ENCODE measurements at regions not wholly inside any gene's neighbourhood (a gene's known extent, or its start where the extent isn't known, plus 50 kb on each side); places are given as distances from the start of the nearest gene placed in this dataset.

DNA sequence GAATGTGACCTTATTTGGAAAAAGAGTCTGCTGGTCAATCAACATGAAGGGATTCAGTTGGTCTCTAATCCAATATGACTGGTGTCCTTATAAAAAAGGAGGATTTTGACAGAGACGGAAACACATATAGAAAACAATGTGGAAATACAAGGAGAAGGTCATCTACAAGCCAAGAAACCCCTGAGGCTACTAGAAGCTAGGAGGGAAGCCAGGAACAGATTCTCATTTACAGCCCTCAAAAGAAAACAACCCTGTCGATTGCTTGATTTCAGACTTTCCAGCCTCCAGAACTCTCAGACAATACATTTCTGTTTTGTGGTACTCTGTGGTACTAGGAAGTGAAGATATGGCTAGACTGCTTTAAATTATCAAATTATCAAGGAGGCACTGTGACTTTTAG, 162.9 kb upstream of the IGF1R start:
- DNase-seq, result no peak

DNA sequence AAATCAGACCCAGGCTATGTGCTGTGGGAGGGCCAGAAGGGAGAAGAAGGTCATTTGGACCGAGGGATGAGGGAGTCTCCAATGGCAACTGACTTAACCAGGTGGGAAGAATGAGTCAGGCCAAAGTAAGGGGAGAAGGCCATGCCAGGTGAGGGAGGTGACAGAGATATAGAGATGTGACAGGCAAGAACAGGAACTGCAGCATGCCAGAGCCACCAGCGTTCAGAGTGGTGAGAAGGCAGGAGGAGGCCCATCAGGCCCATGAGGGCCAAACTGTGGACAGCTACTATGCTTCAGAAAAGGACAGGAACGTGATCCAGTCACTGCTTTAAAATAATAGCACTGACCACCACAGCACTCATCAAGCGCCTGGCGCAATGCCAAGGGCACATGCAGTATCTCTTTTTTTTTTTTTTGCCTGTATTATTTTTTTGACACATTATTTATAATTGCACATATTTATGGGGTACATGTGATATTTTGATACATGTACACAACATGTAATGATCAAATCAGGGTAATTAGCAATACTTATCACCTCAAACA, 154.3 kb upstream of the IGF1R start:
- DNase-seq, result no peak

DNA sequence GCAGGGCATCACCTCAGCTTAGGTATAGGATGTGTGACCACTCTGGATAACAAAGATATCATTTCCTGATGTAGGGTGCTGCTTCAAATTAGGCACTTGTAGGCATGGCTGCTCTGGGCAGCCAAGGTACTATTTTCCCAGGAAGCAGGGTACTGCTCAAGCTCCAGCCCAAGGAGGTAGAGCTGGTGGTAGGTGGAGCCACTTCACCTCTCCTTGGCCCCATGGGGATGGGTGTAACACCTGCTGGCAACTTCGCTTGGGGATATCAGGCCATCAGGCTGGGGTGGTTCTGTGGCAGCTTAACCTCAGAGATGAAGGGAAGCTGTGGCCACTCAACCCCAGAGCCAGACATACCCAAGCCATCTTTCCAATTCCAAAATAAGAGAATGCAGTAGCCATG, 147.1 kb upstream of the IGF1R start:
- no peak for DNase-seq

DNA sequence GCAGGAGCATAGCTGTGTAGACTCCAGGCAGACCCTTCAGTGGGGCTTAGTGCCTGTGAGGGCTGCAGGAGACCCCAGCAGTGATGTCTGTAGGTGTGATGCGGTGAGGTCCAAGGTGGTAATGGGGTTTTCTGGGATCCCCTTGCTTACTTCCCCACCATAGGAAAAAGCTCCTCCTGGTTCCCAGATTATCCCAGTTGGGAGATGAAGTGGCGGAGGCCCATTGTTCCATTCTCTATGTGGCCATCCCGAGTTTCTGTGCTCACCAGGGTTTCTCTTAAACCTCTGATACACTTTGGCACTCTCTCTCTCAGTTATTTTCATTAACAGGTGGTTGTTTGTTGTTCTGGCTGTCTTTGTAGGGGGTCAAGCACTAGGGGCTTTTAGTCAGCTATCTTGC, 146.7 kb upstream of the IGF1R start:
- DNase-seq, result no peak

DNA sequence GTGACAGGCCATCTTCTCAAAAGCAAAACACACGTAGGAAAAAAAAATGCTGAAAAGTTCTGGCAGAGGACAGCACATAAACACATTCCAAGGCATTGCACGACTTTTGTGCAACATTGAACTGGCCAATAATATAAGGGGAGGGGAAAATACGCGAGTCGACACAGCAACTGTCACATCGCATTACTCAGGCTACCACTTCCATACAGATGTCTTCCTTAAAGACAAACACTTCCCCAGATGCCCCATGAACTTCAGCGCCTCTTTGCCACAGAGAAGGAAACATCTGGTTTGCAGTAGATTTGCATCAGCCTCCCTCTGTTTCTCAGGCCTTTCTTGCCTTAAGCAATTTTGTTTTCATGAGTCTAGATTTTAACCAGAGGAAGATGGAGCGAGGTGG, 144.4 kb upstream of the IGF1R start:
- no peak for DNase-seq

DNA sequence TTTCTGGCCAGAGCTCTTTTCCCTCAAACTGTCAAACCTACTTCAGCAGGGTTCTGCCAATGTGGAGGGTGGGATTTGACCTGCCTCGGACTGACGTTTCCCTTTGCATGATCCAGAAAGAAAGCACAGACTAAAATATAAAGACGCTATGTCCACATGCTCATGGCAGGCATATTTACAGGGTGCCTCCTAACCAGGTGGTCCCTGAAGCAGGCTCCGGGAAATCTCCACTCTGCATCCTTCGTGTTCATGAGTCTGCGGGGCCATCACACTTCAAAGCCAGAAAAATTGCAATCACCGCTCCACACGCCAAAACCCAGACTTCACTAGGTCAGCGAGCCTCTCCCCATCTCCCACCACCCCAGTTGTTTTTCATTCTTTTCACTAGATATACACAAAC, 143.3 kb upstream of the IGF1R start:
- no peak for DNase-seq

DNA sequence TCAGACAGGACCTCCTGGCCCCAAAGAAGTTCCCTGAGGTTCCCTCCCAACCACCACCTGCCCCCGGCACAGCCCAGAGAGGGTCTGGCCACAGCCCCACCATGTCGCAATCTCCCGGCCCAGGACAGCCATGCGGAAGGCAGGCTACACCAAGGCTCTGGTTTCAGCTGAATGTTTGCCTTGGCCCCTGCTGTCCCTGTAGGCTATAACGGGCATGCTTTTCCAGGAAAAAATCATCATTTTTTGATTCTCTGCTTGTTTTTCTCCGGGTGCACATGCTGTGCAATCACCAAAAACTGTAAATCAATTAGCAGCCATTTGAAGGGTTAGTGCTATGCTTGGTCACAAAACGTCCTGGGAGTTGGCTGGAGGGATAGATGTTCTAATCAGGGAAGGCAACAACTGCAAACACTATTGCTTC, 142.7 kb upstream of the IGF1R start:
- no peak for DNase-seq

DNA sequence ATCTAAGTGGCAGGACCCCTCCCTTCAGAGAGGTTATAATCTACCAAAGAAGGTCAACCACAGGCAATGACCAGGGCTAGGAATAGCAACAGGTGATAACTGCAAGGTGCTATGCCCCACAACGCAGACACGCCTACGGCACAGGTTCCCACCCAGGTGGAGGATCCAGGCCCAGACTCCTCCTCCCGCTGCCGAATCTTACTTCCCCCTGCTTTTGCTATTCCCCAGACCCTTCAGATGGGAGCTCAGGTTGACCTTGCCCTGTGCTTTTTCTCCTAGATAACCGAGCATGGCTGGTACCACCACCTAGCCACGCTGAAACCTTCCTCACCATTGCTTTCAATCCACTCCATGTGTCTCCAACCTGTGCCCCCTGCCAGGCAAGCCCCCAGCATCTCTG, 142.2 kb upstream of the IGF1R start:
- no peak for DNase-seq

DNA sequence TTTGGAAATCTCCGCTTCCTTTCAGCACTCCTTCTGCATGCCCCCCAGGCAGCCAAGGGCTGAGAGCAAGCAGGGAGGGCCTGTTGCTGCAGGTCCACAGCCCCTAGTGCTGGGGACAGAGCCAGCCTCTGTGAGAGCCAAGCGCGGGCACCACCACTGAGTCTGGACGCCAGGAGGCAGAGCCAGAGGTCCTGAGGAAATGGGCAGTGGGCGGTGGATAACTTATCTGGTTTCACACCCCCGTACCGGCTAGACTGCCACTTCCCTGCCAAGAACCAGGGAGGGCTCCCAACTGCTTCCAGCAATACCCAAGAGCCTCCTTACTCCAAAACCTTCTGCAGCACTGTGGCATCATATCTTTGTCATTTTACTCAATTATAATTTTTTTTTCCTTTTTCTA, 141.6 kb upstream of the IGF1R start:
- no peak for DNase-seq

DNA sequence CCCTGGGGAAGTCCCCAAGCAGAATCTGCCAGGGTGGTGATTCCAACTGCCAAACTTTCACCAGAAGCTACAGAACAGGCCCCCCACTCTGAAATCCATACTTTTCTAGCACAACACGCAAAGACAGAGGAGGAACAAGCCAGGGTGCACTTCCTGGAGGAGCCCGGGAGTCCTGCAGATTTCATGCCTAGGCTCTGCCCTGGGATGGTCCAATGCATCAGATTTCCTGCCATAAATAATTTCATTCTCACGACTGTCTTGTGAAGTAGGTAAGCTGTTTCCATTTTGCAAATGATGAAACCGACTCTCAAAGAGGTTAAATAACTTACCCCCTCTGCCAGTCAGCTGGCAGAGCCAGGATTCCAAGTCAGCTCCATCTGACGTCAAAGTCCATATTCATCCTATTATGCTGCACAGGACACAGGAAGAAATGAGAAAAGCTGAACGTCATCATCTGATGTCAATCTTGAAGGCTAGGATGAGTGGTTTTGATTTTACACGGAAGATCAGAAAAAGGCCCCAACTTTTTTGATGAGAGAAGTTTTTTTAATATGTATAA, 134.8 kb upstream of the IGF1R start:
- no peak for DNase-seq

DNA sequence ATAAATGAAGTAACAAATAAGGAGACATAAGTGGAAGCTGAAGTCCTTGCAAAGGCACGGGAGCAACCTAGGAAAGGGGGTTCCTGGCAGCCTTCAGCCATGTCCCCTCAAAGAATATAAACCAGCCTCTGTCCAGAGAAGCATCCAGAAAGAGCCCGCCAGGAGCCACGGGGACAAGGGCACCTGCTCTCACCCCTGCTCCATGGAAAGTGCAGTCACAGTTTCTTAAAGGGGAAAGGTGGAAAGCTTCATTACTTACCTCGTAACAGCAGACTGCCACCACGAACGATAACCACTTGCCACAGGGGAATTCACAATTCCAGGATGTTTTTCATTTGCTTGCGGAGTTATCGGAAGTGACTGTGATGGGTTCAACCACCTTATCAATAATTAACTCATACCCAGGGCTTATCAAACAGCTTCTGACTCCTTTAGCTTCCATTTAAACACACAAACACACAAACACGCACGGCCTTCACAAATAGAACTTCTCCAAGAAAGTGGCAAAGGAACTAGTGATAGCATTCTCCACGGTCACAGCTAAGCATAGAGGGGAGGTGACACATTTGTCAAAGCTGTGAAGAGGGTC, 134.2 kb upstream of the IGF1R start:
- DNase-seq, result no peak

DNA sequence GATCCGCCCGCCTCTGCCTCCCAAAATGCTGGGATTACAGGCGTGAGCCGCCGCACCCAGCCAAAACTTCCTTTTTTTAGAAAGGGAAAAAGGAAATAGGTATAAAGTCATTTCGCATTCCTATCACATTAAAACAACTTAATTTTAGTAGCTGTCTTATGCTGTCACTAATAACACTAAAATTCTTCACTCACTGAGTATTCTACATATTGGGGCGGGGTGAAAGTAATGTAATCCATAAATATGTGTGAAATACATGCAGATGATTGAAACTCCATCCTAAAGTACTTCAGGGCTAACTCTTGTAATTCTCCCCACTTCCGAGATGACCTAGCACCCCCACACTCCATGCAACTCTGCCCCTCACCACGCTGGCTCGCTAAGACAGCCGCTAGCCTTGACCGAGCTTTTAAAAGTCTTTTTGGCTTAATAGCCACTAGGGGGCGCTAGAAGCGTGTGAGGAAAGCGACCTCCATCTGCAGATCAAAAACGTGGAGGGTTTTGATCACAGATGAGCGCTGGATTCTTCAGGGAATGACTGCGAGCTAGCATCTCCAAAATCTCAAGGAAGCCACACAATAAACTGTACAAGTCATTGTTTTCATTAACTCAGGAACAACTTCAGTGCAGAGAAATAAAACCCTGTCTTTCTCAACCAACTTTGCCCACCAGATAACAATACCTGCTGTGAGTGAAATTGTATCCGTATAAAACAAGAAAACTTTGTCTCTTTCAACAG, 129.3 kb upstream of the IGF1R start:
- peak; percentile 8 for DNase-seq

DNA sequence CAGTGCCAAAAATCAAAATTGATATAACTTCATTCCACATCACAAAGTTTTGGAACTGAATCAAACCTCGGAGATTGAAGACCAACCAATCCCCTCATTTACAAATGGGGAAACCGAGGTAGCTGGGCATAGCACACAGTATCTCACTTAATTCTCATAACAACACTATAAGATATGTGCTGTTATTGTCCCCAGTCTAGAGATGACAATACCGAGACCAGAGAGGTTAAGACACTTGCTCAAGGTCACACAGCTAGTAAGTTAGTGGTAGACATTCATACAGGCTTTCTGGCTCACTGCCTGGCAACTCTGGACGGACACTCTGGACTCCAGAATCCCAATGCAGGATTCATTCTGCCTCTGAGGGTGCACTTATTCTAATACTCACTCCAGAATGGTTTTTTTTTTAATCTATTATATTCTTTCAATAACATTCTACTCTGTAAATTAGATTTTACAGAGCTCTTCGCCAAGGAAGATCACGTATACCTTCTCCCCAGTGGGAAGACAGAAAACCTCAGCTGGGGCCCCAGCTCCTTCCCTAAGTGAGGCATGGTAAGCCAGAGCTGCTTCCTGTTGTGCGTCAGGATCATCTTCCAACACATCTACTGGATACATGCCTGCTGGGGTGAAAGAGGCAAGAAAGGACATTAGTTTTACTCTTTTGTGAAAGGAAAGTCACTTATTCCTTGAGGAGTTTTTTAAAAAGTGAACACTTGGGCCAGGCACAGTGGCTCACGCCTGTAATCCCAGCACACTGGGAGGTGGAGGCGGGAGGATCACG, 128.4 kb upstream of the IGF1R start:
- DNase-seq, result no peak

DNA sequence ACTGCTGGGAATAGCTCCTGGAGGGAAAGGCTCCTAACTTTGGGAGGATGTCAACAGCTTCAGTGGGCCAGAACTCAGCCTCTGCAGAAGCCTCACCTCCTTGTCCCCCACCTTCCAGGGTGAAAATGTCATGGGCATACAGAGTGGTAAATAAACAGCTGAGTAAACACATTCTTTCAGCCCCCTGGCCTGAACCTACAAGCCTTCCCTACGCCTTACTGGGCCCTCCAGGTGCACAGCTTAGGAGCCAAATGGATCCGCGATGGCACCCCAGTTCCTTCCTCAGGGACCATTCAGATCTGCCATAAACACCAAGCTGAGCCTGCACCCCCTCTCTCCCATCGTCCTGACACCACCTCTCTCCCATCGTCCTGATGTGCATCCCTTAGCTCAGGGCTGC, 126.2 kb upstream of the IGF1R start:
- DNase-seq, result no peak

DNA sequence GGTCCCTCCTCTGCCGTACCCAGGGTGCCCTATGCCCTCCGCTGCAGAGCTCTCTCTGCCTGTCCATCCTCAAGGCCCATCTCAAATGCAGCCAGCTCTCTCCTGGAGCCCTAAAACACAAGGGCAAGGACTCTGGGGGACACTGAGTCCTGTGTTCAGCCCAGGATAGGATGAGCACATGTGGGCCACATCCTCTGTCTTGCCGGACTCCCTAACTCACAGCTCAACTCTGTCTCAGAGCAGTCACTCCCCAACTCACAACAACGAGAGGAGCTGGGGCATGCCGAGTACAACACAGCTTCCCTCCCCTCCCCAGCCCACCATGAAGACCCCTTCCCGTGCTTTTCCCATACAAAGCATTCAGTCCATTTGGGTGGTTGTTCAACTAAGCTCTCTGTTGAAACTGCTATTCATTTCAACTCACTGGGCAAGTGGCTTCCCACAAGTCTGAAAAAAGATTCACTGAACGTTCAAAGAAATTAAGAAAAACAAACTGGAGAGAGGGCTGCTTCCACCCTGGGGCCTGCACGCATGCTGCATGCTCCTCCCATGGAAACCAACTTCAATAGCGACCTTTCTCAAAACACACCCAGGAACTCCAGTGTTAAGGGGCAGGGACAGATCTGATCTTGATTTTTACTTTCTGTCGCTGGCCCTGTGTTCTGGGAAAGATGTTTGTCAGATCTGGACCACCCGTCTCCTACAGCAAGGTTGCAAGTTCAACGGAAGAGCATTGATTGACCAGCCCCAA, 124.3 kb upstream of the IGF1R start:
- DNase-seq, result no peak

DNA sequence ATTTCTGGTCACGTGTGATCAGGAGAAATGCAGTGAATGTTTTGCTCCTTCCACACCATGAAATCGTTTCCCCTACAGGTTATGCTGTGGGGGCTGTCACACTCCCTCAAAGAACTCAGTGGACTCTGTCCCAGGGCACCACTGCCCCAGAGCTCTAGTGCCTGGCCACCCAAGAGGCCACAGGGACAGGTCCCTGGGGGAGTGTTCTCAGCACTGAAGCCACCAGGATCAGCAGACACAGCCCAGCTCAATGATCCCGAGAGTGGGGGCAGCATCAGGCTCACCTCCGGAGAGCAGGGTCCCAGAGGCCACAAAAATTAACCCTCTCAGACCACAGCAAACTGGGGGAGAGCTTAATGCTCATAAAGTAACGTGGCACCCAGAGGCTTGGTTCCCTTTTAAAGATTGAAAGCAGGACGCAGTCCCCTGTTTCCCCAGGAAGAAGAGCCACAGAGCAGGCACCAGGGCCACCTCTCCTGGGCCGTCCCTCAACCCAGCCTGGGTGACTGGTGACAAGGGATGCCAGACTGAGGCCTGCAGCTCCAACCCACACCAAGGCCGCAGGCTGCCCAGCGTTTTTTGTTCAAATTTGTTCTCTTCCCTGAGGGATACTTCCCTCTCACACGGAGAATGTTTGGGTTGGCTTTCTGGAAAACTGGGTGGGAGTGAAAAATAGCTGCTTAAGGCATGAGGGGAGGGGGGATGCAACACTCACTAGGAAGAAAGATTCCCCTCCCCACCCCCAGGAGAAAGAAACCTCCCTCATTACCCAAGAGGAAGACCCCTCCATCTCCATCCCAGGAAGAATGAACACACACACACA, 123.3 kb upstream of the IGF1R start:
- DNase-seq, result no peak

DNA sequence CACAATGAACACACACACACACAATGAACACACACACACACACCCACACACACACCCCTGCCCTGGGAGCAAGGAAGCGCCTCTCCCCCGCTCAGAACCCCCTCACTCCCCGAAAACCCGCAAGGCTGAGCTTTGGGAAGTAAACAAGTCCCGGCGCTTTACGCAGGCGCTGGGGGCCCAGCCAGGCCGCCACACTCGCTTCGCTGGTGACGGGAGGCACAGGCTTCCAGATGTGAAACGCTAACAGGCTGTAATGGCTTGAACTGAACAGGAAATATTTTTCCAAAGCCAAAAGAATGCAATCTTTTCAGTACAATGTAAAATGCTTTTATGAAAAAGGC, 122.7 kb upstream of the IGF1R start:
- no peak for DNase-seq

DNA sequence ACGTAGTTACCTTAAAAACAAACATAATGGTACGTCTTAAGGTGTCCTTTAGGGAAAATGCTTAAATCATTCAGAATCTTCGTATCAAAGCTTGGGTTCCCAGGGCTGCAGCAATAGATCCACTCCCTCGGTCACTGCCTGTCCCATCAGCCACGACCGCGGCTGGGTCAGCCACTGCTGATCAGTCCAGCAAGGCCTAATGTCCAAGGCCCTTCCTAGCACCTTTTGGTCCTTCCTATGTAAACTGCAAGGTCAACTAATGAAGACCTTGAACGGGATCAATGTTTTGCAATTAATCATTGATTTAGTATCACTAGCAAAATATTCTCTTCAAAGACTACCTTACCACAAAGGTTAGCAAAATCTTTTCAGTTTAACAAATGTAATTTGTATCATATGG, 122.2 kb upstream of the IGF1R start:
- no peak for DNase-seq

DNA sequence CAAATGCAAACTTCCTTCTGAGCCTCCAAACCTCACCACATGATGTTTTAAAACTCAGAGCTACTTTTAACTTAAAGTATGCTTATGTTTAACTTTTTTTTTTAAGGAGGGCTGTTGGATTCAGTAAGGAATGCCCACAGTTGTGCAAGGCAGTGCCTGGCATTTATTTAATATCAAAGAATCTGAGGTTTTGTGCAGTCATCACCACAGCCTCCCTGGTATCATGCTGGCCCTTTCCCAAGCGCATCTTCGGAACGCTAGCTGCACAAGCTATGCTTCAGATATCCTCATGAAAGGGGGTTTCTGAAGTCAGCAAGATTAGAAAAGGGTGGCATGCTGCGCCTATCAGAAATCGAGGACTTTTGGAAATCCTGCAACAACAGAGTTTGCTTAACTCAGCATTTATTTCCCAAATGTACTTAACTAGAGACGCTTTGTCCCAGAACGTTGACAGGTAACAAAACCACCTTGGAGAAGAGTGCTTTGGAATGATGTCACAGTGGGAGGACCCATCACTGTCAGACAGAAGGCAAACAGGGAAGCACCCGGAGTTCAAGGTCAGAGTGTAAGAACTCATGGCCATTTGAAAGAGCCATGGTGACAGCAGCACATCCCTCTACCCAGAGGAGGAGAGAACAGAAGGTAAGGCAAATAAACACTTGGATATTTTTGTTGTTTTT, 120.2 kb upstream of the IGF1R start:
- no peak for DNase-seq

DNA sequence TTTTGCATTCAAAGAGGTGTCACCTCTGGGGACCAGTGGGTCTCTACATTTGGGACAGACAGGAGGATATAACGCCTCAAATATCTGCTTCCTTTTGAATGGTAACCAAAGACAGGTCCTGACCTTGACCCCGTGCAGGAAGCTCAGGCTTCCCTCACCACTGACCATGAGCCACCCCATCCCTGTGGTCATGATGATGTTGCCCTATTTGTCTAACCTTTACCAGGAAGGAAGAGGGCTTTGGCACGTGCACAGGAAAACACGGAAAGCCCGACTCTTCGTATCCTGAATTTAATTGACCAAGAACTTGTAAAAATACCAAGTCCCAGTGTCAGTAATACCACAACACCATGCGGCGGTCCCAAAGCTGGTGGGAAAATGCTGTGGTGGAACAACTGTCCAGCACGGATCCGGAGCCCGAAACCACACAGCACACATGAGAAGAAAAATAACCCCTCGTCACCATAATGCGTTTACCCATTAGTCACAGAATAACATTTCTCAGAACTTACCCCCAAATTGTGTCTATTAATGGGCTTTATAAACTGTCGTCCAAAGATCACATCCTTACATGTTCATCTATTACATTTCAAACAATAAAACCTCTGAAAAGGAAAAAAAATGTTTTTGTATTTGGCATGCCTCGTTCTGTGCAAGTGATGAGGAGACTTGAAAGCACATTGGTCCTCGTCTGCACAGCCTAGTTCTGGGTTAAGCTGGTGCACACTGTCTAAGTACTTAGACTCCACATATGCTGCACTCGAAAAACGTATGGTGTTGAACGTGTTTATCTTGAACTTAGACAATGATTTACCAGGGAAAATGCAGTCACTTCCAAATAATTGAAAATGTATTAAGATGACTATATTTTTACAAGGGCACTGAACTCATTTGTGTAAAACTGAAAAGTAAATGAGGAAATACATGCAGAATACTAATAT, 118.9 kb upstream of the IGF1R start:
- DNase-seq, result no peak

All from T1000 (cell line).